ENCODE measurements at regions not wholly inside any gene's neighbourhood (a gene's known extent, or its start where the extent isn't known, plus 50 kb on each side); places are given as distances from the start of the nearest gene placed in this dataset.

GRCh38 chr3:110612045-110612444 is 459.6 kb upstream of the NECTIN3 start:
- ATAC-seq (ENCODE audit: low FRiP score in 2 of 2) (no peak), DNase-seq (no peak)
- Histone ChIP-seq H3K27me3 (no peaks in the 10 kb centered on the region), H3K4me1 (no peaks in the 10 kb centered on the region), H3K9me3 (no peaks in the 10 kb centered on the region), H3K36me3 (no peaks in the 10 kb centered on the region), H3K27ac (no peak overlapping the region), H3K4me3 (no peak overlapping the region)
- TF ChIP-seq POLR2AphosphoS5 (IDR thresholded peaks at IDR 0.05) (no peak), EP300 (IDR thresholded peaks at IDR 0.05) (no peak), POLR2A (IDR thresholded peaks at IDR 0.05) (no peak), CTCF (IDR thresholded peaks at IDR 0.05) (no peak)
- WGBS, 2 donors = 77 to 81% methylated on average over 4 of the region's 4 CpGs

- no peak for ATAC-seq (ENCODE audit: low FRiP score in 2 of 2)
- Histone ChIP-seq H3K27ac (no peak overlapping the region), H3K27me3 (no peaks in the 10 kb centered on the region), H3K36me3 (no peaks in the 10 kb centered on the region), H3K9me3 (no peaks in the 10 kb centered on the region), H3K4me1 (no peaks in the 10 kb centered on the region), H3K4me3 (no peak overlapping the region)
- DNase-seq = no peak
- WGBS, 2 donors = 86 to 87% methylated on average over 2 of the region's 2 CpGs
- TF ChIP-seq CTCF (IDR thresholded peaks at IDR 0.05) (no peak), EP300 (IDR thresholded peaks at IDR 0.05) (no peak), POLR2A (IDR thresholded peaks at IDR 0.05) (no peak), POLR2AphosphoS5 (IDR thresholded peaks at IDR 0.05) (no peak)
Observed at GRCh38 chr3:110614186-110614585, 457.4 kb upstream of the NECTIN3 start.

GRCh38 chr3:110615454-110615853 is 456.2 kb upstream of the NECTIN3 start:
- ATAC-seq (ENCODE audit: low FRiP score in 2 of 2) (no peak), DNase-seq (no peak)
- Histone ChIP-seq H3K27me3 (no peaks in the 10 kb centered on the region), H3K9me3 (no peaks in the 10 kb centered on the region), H3K36me3 (no peaks in the 10 kb centered on the region), H3K4me3 (no peak overlapping the region), H3K27ac (no peak overlapping the region), H3K4me1 (no peaks in the 10 kb centered on the region)
- no peak for TF ChIP-seq EP300 (IDR thresholded peaks at IDR 0.05)
- no peak for TF ChIP-seq POLR2AphosphoS5 (IDR thresholded peaks at IDR 0.05)
- TF ChIP-seq CTCF (IDR thresholded peaks at IDR 0.05) = no peak
- TF ChIP-seq POLR2A (IDR thresholded peaks at IDR 0.05) = no peak
- WGBS, 2 donors = 80 to 82% methylated on average over 1 of the region's 1 CpG

- ATAC-seq (ENCODE audit: low FRiP score in 2 of 2) (no peak), DNase-seq (no peak)
- Histone ChIP-seq H3K4me3 (no peak overlapping the region), H3K36me3 (no peaks in the 10 kb centered on the region), H3K4me1 (no peaks in the 10 kb centered on the region), H3K27me3 (no peaks in the 10 kb centered on the region), H3K9me3 (no peaks in the 10 kb centered on the region), H3K27ac (no peak overlapping the region)
- TF ChIP-seq POLR2A (IDR thresholded peaks at IDR 0.05) (no peak), EP300 (IDR thresholded peaks at IDR 0.05) (no peak), POLR2AphosphoS5 (IDR thresholded peaks at IDR 0.05) (no peak), CTCF (IDR thresholded peaks at IDR 0.05) (no peak)
- 76 to 81% methylated on average over 2 of the region's 2 CpGs for WGBS, 2 donors
Observed at GRCh38 chr3:110618512-110619226, 452.9 kb upstream of the NECTIN3 start.

GRCh38 chr3:110620118-110620517 is 451.5 kb upstream of the NECTIN3 start:
- ATAC-seq (ENCODE audit: low FRiP score in 2 of 2) = no peak
- Histone ChIP-seq H3K27ac (no peak overlapping the region), H3K4me1 (no peaks in the 10 kb centered on the region), H3K4me3 (no peak overlapping the region), H3K9me3 (no peaks in the 10 kb centered on the region), H3K27me3 (no peaks in the 10 kb centered on the region), H3K36me3 (no peaks in the 10 kb centered on the region)
- TF ChIP-seq POLR2AphosphoS5 (IDR thresholded peaks at IDR 0.05) (no peak), EP300 (IDR thresholded peaks at IDR 0.05) (no peak)
- WGBS, 2 donors = 54 to 61% methylated on average over 4 of the region's 4 CpGs
- no peak for DNase-seq
